Right atrium auricular region (tissue), 2 donors: ENCODE measurements at regions not wholly inside any gene's neighbourhood (a gene's known extent, or its start where the extent isn't known, plus 50 kb on each side); places are given as distances from the start of the nearest gene placed in this dataset.

ENCODE experiments used
- DNase-seq: peaks from one replicate; pipeline ENCODE4 v3.0.0-alpha.2; 2019; ENCODE audit warnings: low spot score
- H3K27ac ChIP-seq, 2 donors: fragments of 200-600 bp; sonication (generic); 1 replicate in 1 of 2; 2 replicates in 1 of 2; pipeline ENCODE4 v1.5.1; 2016 to 2019
- H3K27me3 ChIP-seq, 2 donors: fragments of 200-600 bp; sonication (generic); one replicate each; pipeline versions ENCODE4 v1.5.1 to v1.6.0; 2017 to 2019
- H3K36me3 ChIP-seq: fragments of 200-600 bp; sonication (generic); one replicate; pipeline ENCODE4 v1.5.1; 2016
- H3K4me1 ChIP-seq, 2 donors: fragments of 200-600 bp; sonication (generic); one replicate each; pipeline versions ENCODE4 v1.5.1 to v1.6.0; 2017 to 2019
- H3K4me3 ChIP-seq, 2 donors: fragments of 200-600 bp; sonication (generic); 1 replicate in 1 of 2; 2 replicates in 1 of 2; pipeline ENCODE4 v1.5.1; 2017 to 2019; ENCODE audit warnings: mild to moderate bottlenecking in 1 of 2, moderate library complexity in 1 of 2
- H3K9me3 ChIP-seq, 2 donors: fragments of 200-600 bp; sonication (generic); one replicate each; pipeline ENCODE4 v1.5.1; 2019
- TF ChIP-seq, protein P1 (sequence below), 2 donors: fragments of 200-600 bp; sonication (generic); IDR thresholded peaks; one replicate each; pipeline ENCODE4 v1.5.1; 2019; ENCODE audit warnings: antibody characterized with exemption in 2 of 2

DNA sequence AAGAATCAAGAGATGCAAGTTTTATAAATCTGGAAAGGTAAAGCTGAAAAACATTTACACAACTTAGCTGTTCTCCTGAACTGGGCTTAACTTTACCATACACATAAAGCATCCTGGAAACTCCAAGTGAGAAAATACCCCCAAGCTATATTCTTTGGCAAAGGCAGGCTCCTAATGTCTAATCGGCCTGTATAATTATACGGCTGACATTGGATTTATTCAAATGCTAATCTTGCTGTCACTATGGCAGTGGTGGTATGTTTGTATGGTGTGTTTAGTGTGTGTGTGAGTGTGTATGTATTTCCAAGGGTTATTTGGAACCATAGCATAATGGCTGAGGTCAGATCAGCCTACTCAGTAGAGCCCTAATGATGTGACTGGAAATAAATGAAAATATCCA, 1031.8 kb upstream of the ZEB2 start:
- no peaks in the 10 kb centered on the region for H3K9me3 ChIP-seq
- DNase-seq: no peak
- no peaks in the 10 kb centered on the region for H3K27me3 ChIP-seq
- H3K4me3 ChIP-seq: no peak overlapping the region
- no peaks in the 10 kb centered on the region for H3K4me1 ChIP-seq
- no peaks in the 10 kb centered on the region for H3K36me3 ChIP-seq
- no peak overlapping the region for H3K27ac ChIP-seq
- TF ChIP-seq, protein P1, sequence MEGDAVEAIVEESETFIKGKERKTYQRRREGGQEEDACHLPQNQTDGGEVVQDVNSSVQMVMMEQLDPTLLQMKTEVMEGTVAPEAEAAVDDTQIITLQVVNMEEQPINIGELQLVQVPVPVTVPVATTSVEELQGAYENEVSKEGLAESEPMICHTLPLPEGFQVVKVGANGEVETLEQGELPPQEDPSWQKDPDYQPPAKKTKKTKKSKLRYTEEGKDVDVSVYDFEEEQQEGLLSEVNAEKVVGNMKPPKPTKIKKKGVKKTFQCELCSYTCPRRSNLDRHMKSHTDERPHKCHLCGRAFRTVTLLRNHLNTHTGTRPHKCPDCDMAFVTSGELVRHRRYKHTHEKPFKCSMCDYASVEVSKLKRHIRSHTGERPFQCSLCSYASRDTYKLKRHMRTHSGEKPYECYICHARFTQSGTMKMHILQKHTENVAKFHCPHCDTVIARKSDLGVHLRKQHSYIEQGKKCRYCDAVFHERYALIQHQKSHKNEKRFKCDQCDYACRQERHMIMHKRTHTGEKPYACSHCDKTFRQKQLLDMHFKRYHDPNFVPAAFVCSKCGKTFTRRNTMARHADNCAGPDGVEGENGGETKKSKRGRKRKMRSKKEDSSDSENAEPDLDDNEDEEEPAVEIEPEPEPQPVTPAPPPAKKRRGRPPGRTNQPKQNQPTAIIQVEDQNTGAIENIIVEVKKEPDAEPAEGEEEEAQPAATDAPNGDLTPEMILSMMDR (IDR thresholded peaks at IDR 0.05): no peak

DNA sequence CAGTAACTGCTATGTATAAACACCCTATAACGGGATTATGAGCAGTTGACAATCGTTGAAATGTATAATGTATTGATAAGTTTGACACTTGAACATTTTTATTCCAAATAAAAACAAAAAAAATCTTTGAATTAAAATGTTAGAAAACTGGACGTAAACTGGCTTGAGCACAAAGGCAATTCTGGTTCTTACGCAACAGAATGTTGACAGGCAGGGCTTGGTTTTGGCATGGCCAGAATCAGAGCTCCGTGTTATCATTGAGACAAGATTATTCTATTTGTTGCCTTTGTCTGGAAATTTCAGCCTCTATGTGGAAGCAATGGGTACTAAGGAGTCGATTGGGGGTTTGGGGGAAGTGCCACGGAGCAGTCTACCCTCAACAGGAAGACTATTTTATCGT, 1028.6 kb upstream of the ZEB2 start:
- no peaks in the 10 kb centered on the region for H3K4me1 ChIP-seq
- H3K9me3 ChIP-seq: no peaks in the 10 kb centered on the region
- no peak overlapping the region for H3K27ac ChIP-seq
- H3K27me3 ChIP-seq: no peaks in the 10 kb centered on the region
- H3K36me3 ChIP-seq: no peaks in the 10 kb centered on the region
- no peak for DNase-seq
- TF ChIP-seq, protein P1 (IDR thresholded peaks at IDR 0.05): no peak
- H3K4me3 ChIP-seq: no peak overlapping the region

DNA sequence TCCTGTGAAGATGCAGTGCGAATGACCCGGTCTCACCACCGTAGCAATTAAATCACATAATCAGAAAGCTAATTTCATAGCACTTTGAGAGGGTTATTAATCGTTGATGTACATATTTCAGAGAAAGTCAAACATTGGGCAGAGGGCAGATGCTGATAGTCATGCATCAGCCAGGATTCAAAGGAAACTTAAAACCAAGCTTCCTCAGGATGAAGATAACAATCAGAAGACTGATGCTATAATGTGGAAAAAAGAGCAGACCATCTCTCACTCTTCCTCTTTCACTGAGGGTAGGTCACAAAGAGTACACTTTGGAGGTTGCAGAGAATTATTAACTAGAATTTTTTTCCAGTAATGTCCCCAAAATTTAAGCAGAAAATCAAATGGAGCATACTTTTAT, 1027.7 kb upstream of the ZEB2 start:
- Histone ChIP-seq H3K27me3 (no peaks in the 10 kb centered on the region), H3K36me3 (no peaks in the 10 kb centered on the region), H3K27ac (no peak overlapping the region), H3K4me3 (no peak overlapping the region), H3K4me1 (no peaks in the 10 kb centered on the region), H3K9me3 (no peaks in the 10 kb centered on the region)
- TF ChIP-seq, protein P1 (IDR thresholded peaks at IDR 0.05): no peak
- no peak for DNase-seq

DNA sequence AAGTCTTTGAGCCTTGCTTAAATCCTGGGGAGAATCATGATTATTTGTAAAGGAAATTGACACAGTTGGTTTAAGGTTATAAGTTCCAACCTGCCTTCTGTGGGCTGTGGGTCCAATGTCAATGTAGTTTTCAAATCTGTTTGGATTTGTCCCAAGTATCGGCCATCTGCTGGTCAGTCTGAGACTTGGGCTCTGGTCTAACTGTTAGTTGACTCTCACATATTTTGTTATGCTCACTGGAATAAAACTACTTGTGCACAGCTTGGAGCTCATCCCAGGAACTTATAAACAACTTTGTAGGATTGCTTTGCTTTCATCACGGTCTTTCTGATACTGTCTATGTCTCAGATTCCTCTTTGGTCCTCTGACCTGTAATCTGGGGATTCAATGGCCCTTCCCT, 1026.2 kb upstream of the ZEB2 start:
- TF ChIP-seq, protein P1 (IDR thresholded peaks at IDR 0.05): no peak
- H3K27ac ChIP-seq: no peak overlapping the region
- H3K36me3 ChIP-seq: no peaks in the 10 kb centered on the region
- H3K4me1 ChIP-seq: no peaks in the 10 kb centered on the region
- no peak overlapping the region for H3K4me3 ChIP-seq
- no peaks in the 10 kb centered on the region for H3K9me3 ChIP-seq
- DNase-seq: no peak
- H3K27me3 ChIP-seq: no peaks in the 10 kb centered on the region

DNA sequence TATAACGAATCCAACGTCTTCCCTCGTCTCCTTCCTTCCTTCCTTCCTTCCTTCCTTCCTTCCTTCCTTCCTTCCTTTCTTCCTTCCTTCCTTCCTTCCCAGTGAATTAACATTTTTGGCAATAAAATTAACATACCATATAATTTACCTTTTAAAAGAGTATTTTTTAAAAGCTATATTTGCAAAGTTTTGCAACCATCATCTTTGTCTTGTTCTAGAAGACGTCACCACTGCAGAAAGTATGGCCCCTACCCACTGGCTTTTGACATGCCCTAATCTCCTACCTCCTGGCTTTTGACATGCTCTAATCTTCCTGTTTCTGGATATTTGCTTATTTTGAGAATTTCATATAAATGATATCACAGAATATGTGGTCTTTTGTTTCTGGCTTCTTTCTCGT, 1023.9 kb upstream of the ZEB2 start:
- DNase-seq: no peak
- TF ChIP-seq, protein P1 (IDR thresholded peaks at IDR 0.05): no peak
- no peaks in the 10 kb centered on the region for H3K36me3 ChIP-seq
- H3K4me1 ChIP-seq: no peaks in the 10 kb centered on the region
- no peaks in the 10 kb centered on the region for H3K9me3 ChIP-seq
- H3K4me3 ChIP-seq: no peak overlapping the region
- no peaks in the 10 kb centered on the region for H3K27me3 ChIP-seq
- H3K27ac ChIP-seq: no peak overlapping the region

DNA sequence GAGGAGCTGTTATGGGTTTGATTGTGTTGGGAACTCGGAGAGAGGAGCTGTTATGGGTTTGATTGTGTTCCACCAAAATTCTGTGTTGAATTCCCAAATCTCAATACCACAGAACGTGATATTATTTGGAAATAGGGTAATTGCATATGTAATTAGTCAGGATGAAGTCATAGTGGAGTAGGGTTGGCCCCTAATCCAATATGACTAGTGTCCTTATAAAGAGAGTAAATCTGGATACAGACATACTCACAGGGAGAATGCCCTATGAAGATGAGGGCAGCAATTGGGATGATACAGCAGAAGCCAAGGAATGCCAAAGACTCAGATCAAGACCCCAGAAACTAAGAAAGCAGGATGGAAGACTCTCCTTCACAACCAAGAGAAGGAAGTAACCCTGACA, 1023.2 kb upstream of the ZEB2 start:
- TF ChIP-seq, protein P1 (IDR thresholded peaks at IDR 0.05): no peak
- Histone ChIP-seq H3K27ac (no peak overlapping the region), H3K4me3 (no peak overlapping the region), H3K36me3 (no peaks in the 10 kb centered on the region), H3K4me1 (no peaks in the 10 kb centered on the region), H3K27me3 (no peaks in the 10 kb centered on the region), H3K9me3 (no peaks in the 10 kb centered on the region)
- no peak for DNase-seq
